Progenitor cell of endocrine pancreas (in vitro differentiated cells): ENCODE measurements at regions not wholly inside any gene's neighbourhood (a gene's known extent, or its start where the extent isn't known, plus 50 kb on each side); places are given as distances from the start of the nearest gene placed in this dataset.

Source experiments
- DNase-seq: peaks from one replicate; pipeline ENCODE4 v3.0.0; 2021; ENCODE audit warnings: low spot score; ENCODE audit not compliant: unreplicated experiment
- H3K27ac Mint-ChIP-seq: 2 replicates; pipeline ENCODE4 v1.8.0; 2021; ENCODE audit warnings: mild to moderate bottlenecking, moderate library complexity, mixed read lengths
- H3K27me3 Mint-ChIP-seq: 2 replicates; pipeline ENCODE4 v1.8.0; 2021; ENCODE audit warnings: mixed read lengths
- H3K36me3 Mint-ChIP-seq: 2 replicates; pipeline ENCODE4 v1.8.0; 2022; ENCODE audit warnings: mixed read lengths; ENCODE audit not compliant: insufficient read depth
- H3K4me1 Mint-ChIP-seq: 2 replicates; pipeline ENCODE4 v1.8.0; 2021; ENCODE audit warnings: low read depth, mixed read lengths
- H3K4me3 Mint-ChIP-seq: 2 replicates; pipeline ENCODE4 v1.8.0; 2021; ENCODE audit warnings: low read depth, mild to moderate bottlenecking, moderate library complexity, mixed read lengths
- H3K9me3 Mint-ChIP-seq: 2 replicates; pipeline ENCODE4 v1.8.0; 2021; ENCODE audit warnings: low read depth, mixed read lengths
- TF ChIP-seq, protein P1 (sequence below): fragments of 200-600 bp; sonication (generic); IDR thresholded peaks from one replicate; pipeline ENCODE4 v1.5.0; 2021; ENCODE audit warnings: antibody characterized with exemption, mild to moderate bottlenecking; ENCODE audit not compliant: unreplicated experiment

DNA sequence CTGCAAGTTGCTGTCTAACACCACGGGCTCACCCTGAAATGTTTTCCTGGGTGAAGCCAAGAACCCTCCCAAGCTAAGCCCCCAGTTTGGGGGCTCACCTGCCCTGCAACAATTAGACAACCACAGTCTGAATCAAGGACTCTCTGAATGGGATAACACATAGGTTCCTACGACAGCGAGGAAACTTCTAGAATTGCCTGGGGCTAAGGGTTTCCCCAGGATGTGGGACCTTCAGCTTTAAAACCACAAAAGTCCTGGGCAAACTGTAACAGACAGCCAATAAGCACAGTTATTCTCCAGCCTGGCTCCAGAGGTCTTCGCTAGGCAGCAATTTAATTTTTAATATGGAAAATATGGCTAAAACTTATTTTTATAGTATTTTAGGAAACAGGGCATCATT lies 162.6 kb downstream of the PRKX start:
- Mint-ChIP-seq H3K9me3 (no peaks in the 10 kb centered on the region), H3K27ac (no peak overlapping the region), H3K36me3 (no peaks in the 10 kb centered on the region), H3K4me3 (no peak overlapping the region), H3K27me3 (peaks cover 3% of the 10 kb centered on the region), H3K4me1 (peaks cover 4% of the 10 kb centered on the region)
- no peak for DNase-seq
- TF ChIP-seq, protein P1, sequence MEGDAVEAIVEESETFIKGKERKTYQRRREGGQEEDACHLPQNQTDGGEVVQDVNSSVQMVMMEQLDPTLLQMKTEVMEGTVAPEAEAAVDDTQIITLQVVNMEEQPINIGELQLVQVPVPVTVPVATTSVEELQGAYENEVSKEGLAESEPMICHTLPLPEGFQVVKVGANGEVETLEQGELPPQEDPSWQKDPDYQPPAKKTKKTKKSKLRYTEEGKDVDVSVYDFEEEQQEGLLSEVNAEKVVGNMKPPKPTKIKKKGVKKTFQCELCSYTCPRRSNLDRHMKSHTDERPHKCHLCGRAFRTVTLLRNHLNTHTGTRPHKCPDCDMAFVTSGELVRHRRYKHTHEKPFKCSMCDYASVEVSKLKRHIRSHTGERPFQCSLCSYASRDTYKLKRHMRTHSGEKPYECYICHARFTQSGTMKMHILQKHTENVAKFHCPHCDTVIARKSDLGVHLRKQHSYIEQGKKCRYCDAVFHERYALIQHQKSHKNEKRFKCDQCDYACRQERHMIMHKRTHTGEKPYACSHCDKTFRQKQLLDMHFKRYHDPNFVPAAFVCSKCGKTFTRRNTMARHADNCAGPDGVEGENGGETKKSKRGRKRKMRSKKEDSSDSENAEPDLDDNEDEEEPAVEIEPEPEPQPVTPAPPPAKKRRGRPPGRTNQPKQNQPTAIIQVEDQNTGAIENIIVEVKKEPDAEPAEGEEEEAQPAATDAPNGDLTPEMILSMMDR: no peak

DNA sequence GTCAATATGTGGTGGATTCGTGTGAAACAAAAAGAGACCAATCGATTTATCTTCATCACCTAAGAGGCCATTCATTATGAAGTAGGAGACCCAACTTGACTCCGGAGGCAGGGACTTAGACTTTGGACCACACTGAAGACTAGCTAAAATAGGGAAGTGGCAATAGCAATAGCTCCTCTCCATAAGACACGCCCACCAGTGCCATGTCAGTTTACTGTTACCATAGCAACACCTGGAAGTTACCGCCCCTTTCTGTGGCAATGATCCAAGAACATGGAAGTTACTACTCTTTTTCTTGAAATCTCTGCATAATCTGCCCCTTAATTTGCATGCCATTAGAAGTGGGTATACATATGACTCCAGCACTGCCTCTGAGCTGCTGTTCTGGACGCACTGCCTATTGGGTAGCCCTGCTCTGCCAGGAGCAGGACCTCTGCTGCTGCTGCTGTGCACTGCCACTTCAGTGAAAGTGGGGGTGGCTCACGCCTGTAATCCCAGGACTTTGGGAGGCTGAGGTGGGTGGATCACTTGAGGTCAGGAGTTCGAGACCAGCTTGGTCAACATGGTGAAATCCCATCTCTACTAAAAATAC lies 163.2 kb downstream of the PRKX start:
- H3K27ac Mint-ChIP-seq: no peak overlapping the region
- H3K27me3 Mint-ChIP-seq: peaks cover 3% of the 10 kb centered on the region
- H3K36me3 Mint-ChIP-seq: no peaks in the 10 kb centered on the region
- TF ChIP-seq, protein P1: no peak
- no peak for DNase-seq
- no peak overlapping the region for H3K4me3 Mint-ChIP-seq
- H3K9me3 Mint-ChIP-seq: no peaks in the 10 kb centered on the region
- H3K4me1 Mint-ChIP-seq: peaks cover 4% of the 10 kb centered on the region

DNA sequence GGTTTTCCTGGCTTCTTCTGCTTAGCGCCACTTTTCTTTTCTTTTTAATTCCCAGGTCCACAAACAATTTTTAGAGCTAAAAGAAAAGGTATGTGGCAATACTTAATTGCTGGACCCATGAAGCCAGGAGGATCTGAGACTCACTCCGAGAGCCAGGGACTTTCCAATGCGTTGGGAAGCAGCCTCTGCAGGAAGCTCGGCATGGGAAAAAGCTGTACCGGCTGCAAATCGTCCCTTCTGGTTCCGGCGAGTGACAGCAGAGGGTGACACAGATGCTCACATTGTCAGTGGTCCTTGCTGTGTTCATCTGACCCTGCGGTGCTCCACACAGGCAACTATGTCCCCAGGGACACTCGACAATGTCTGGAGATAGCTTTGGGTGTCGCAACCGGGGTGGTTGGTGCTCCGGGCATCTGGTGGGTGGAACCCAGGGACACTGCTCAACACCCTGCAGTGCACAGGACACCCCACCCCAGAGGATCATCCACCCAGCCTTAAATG lies 164.0 kb downstream of the PRKX start:
- no peaks in the 10 kb centered on the region for H3K36me3 Mint-ChIP-seq
- H3K4me1 Mint-ChIP-seq: peaks cover 4% of the 10 kb centered on the region
- H3K27me3 Mint-ChIP-seq: peaks cover 3% of the 10 kb centered on the region
- no peaks in the 10 kb centered on the region for H3K9me3 Mint-ChIP-seq
- DNase-seq: no peak
- H3K27ac Mint-ChIP-seq: no peak overlapping the region
- H3K4me3 Mint-ChIP-seq: no peak overlapping the region
- TF ChIP-seq, protein P1: no peak

GRCh38 chrX:3548765-3549391 lies 164.6 kb downstream of the PRKX start:
- TF ChIP-seq, protein P1: peak; percentile 30
- Mint-ChIP-seq H3K27me3 (peaks cover 3% of the 10 kb centered on the region), H3K36me3 (no peaks in the 10 kb centered on the region), H3K9me3 (no peaks in the 10 kb centered on the region), H3K27ac (no peak overlapping the region), H3K4me1 (peaks cover 2% of the 10 kb centered on the region), H3K4me3 (no peak overlapping the region)
- DNase-seq: no peak

DNA sequence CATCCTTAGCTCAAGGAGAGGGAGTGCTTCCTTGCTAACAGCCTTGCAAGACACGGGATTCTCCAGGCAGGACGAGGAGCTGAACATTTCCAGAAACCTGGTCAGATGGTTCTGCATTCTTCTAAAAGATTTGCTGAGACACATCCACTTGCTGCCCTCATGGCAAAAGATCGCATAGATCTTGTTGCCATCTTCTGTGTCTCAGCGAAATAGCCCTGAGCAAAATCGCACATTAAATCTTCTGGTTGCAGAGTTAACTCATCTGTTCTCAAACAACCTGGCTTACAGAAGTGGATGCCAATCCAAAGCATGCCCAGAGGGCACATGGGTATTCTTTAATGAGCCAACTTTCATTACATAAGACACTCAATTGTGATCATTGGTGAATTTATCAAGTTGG lies 167.5 kb downstream of the PRKX start:
- no peak overlapping the region for H3K27ac Mint-ChIP-seq
- peaks cover 3% of the 10 kb centered on the region for H3K27me3 Mint-ChIP-seq
- no peaks in the 10 kb centered on the region for H3K36me3 Mint-ChIP-seq
- H3K4me1 Mint-ChIP-seq: no peaks in the 10 kb centered on the region
- DNase-seq: no peak
- H3K4me3 Mint-ChIP-seq: no peak overlapping the region
- TF ChIP-seq, protein P1: no peak
- no peaks in the 10 kb centered on the region for H3K9me3 Mint-ChIP-seq
